ENCODE measurements at regions not wholly inside any gene's neighbourhood (a gene's known extent, or its start where the extent isn't known, plus 50 kb on each side); places are given as distances from the start of the nearest gene placed in this dataset.
"Not testable (repeated sequence)": the region's sequence is repeated elsewhere in the genome, so short reads cannot be mapped to it uniquely, and the experiment has no call there.

DNA sequence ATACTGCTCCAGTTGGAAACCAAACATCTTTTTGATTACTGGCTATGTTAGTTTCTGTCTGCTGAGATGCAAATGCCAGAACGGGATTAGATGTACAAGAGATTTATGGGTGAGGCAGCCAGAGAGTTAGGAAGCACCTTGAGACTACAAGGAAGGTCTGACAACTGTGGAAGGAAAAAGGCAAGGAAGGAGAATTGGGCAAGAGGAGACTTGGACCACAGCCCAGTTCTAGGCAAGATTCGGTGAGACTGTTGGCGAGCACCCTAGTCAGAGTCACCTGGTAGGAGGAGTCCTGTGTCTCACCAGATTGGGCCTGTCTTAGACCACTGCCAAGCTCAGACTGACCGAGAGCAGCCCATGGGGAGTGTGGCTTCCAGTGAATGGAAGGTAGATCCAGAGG lies 91.8 kb upstream of the F13A1 start:
- intact Hi-C loops (cut with DNase I) = no loop called here
- no peak for DNase-seq

DNA sequence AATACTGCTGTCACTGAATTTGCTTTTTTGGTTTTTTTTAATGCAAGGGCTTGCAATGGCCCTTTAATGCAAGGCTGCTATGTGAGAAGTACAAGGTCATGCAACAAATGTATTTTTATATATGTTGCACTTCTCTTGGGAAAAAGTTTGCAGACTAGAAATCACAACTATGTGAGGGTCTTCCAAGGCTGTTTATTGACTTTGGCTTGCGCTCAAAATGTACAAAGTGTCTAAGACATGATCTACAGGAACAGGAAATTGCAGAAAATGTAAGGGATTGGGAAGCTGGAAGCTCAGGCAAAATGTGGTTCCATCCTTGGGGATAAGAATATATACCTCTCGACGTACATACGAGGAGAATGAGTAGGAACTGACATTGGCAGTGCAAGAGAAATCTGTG lies 92.2 kb upstream of the F13A1 start:
- intact Hi-C loops (cut with DNase I) = no loop called here
- no peak for DNase-seq

DNA sequence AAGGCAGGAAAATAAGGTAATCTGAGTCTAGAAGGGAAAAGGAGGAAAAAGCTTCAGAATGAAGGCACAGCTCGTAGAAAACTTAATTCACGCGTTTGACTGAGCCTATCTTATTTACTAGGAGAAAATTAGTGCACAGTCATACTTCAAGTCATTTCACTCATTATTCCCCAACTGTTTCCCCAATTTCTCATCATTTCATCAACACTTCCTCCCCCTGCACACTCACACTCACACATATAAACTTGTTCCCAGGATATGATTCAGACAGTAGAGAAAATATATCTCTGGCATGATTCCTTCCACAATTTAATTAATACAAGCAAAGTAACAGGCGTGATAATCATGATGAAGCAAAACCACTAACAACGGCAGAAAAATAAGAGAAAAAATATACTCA lies 94.5 kb upstream of the F13A1 start:
- no peak for DNase-seq
- intact Hi-C loops (cut with DNase I) = no loop called here

DNA sequence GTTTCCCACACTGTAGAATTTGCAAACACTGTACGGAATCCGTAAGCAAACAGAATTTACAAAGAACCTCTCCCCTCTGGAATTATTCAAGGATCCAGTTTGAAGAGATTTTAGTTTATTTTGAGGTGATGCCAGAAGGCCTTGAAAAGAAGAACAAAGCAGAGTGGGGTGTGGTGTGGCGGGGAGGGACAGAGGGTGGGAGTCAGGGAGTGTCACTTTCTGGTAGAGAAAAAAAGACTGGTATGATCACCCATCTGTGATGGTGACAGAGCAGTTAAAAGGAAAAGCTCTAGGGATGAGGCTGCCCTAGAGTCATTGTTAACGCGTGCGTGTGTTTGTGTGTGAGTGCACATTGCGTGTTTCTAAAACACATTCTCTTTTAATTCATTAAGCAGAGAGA lies 97.0 kb upstream of the F13A1 start:
- DNase-seq = no peak
- intact Hi-C loops (cut with DNase I) = no loop called here

DNA sequence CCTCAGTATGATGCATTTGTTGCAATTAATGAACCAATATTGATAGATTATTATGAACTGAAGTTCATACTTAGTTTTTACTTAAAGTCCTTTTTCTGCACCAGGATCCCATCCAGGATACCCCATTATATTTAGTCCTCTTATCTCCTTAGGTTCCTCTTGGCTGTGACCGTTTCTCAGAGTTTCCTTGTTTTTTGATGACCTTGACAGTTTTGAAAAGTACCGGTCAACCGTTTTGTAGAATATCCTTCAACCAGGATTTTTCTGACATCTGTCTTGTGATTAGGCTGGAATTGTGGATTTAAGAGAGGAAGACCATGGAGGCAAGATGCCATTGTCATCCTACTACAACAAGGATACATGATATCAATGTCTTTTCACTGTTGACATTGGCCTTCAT lies 98.0 kb upstream of the F13A1 start:
- intact Hi-C loops (cut with DNase I) = no loop called here
- no peak for DNase-seq

DNA sequence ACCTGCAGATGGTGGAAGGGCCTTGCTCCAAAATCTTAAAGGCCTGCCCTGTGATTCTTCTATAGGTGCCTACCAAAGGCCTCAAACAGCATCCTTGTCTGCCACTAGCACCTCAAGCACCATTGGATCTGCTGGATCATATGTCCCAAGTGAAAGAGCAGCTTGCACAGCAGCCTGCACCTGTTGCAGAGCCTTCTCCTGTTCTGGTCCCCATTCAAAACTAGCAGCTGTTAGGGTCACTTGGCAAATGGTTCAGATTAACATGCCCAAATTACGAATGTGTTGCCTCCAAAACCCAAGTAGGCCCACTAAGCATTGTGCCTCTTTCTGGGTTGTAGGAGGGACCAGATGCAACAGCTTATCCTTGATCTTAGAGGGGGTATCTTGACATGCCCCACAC lies 99.6 kb upstream of the F13A1 start:
- intact Hi-C loops (cut with DNase I) = no loop called here
- DNase-seq = no peak

DNA sequence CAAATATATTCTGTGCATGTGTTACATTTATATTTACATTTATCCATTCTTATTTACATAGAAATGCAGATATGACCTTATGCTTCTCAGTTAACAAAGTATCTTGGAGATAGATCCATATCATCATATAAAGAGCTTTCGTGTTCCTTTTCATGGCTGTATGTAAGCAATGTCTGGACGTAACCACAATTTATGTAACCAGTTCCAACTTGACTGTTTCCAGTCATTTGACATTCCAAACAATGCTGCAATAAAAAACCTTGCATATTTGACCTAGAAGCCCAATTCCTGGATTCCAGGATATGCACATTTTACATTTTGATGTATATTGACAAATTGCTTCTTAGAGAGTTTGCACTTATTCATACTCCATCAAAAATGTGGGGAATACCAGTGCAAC lies 113.7 kb upstream of the F13A1 start:
- intact Hi-C loops (cut with DNase I) = no loop called here
- no peak for DNase-seq

DNA sequence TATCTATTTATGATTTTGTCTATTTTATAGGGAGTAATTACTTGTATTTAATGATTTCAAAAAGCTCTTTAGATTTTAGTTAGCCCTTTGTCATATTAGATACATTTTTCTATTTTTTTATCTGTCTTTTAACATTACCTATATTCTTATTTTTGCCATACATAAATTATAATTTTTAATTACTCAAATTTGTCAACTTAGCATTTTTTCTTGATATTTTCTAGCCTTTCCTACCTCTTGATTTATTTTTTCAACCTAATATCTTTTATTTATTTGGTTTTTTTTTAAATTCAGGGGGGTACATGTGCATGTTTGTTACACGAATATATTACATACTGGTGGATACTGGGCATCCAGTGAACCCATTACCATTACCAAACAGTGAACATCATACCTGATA lies 114.3 kb upstream of the F13A1 start:
- intact Hi-C loops (cut with DNase I) = no loop called here
- no peak for DNase-seq

DNA sequence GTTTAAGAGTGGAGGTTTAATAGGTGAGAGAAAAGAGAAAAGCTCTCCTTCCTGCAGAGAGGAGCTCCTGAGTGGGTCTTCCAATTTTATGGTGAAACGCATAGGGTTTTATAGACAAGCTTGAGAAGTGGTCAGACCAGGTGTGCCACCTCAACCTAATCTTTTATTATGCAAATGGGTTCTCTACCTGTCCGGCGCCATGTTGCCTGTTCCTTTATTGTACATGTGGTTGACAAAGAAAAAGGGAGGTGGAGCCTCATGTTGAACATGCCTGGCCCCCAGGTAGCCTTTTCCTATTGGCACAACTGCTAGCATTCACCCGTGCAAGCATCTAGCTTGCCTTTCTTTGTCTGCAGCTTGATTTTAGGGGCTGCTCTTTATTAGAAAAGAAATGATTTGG lies 115.9 kb upstream of the F13A1 start:
- DNase-seq = no peak
- intact Hi-C loops (cut with DNase I) = no loop called here

DNA sequence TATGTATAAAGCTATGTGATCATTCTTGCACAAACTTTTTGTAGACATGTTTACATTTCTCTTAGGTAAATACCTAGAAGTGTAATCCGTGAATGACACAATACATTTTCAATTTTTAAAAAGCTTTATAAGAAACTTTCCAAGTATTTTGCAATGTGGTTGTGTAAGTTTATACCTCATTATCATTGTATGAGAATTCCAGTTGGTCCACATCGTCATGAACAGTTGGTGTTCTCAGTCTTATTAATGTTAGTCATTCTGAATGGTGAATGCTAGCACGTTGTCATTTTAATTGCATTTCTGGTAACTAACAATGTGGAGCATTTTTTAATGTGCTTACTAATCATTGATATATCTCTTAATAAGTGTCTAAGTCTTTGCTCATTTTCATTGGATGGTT lies 116.5 kb upstream of the F13A1 start:
- intact Hi-C loops (cut with DNase I) = no loop called here
- DNase-seq = no peak

DNA sequence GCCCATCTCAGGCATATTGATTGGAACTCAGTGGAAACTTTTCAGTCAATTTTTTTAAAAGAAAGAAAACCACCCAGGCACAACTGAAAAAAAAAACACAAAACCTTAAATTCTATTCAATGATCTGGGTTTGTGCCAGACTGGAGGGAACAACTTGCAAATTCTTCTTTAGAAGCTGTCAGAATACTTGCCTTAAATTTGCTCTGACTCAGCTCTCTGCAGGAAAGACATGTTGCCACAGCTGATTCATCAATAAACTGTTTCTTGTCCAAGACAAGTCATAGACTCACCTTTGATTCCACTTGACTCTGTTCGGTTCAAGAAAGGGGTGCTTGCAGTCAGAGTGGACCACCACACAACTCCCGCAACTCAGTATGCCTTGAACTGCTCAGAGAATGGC lies 117.8 kb upstream of the F13A1 start:
- DNase-seq = no peak

DNA sequence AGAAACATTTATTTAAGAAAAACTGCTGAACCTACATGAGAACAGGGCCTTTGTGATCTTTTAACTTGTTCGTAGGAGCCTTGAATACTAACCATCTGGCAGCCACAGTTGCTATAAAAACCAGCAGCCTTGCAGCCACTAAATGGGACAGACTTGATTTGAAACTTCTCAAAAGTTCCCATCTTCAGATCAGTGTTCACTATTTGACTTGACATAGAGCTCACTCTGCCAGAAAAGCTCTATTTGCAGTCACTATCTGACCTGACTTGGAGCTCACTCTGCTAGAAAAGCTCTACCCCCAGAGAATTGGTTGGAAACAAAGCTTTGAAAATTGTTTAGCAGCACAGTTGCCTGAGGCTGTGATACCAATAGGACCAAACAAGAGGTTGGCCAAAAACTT lies 119.3 kb upstream of the F13A1 start:
- no peak for DNase-seq
- intact Hi-C loops (cut with DNase I) = no loop called here

More for the DNA sequence above, 117.8 kb upstream of the F13A1 start:
- intact Hi-C loops (cut with DNase I) = no loop called here

DNA sequence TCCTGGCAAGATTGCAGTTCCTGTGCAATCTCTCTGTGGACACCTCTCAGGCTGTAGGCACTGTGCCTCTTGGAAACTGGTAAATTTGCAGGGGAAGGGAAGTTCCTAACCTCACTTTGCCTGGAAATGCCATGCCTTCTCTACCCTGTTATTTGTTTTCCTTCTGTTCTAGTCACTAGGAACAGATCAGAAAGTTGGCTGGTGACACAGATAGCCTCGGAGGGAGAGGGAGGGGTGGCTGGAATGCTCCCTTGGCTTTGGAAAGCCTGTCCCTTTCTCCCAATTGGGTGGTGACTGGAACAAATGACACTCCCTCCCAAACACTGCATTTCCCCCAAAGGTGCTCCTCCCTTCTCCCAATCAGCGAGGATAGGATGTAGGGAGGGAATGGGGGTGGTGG lies 131.5 kb upstream of the F13A1 start:
- intact Hi-C loops (cut with DNase I) = no loop called here

DNA sequence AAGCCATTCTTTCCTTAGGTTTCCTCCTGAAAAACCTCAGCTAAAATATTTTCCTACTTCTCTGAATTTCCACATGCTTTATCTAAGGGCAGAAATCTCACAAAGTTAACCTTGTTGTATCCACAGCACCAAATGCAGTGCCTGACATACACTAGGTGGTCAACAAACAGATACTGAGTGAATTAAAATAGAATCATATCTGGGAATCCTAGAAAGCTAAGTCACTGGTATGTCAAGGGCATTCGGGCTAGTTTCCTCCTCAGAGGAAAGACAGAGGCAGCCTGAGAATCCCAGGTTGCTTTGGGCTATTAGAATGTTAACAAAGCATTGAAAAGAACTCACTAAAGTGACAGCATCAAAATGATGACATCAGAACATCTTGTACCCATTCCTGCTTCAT lies 132.7 kb upstream of the F13A1 start:
- intact Hi-C loops (cut with DNase I) = no loop called here
- no peak for DNase-seq

More for the DNA sequence above, 131.5 kb upstream of the F13A1 start:
- DNase-seq = no peak

DNA sequence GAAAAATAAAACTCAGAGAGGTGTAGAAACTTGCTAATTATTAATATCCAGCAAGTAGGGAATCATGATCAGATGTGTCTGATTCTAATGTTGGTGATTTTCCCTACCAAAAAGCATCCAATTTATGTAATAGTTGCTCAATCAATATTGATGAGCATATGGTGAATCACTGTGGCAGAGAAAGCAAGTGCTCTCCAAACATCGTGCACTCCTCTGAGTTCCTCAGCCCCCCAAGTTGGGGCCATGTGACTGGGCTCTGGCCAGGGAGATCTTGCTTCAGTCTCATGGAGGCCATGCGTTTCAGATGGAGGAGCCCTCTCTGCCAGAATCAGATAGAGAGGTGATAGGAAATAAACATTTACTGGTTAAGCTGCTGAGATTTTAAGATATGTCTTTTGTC lies 133.2 kb upstream of the LY86 start:
- intact Hi-C loops (cut with DNase I) = no loop called here

DNA sequence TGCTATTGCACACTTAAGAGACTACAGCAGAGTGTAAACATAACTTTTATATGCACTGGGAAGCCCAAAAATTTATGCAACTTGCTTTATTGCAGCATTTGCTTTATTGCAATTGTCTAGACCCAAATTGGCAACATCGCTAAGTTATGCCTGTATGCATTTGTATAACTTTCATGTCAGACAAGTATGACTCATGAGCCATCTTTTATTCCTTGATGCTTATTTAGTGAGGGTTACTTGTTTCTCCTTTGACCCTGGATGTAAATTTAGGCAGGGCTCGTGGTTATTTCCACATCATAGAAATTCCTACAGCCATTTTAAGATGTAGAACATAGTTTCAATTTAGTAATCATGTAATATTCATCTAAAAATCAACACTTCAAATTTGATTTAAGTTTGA lies 130.3 kb upstream of the LY86 start:
- intact Hi-C loops (cut with DNase I) = no loop called here
- DNase-seq = no peak

More for the DNA sequence above, 133.2 kb upstream of the LY86 start:
- peak in 1 of 10 donors; percentile 32 for DNase-seq

DNA sequence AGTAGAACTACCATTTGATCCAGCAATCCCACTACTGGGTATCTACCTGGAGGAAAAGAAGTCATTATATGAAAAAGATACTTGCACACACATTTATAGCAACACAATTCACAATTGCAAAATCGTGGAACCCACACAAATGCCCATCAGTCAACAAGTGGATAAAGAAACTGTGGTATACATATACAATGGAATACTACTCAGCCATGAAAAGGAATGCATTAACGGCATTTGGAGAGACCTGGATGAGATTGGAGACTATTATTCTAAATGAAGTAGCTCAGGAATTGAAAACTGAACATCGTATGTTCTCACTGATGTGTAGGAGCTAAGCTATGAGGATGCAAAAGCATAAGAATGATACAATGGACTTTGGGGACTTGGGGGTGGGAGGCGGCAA lies 128.6 kb upstream of the LY86 start:
- DNase-seq; intact Hi-C loops (cut with DNase I): not testable (repeated sequence)

DNA sequence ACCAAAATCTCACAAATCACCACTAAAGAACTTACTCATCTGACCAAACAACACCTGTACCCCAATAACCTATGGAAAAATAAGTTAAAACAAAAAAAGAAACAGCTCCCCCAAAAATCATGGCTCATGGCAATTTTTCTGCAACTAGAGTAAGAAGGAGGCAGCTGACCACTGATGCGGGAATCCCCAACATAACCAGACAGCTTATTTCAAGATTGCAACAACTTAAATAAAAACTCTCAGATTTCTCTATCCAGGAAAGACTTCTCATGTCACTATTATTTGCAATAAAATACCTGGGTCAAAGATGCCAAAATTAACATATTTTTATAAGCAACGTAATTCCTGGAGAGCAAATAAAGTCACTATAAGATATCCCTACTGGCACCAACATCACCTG lies 128.1 kb upstream of the LY86 start:
- intact Hi-C loops (cut with DNase I) = no loop called here
- no peak for DNase-seq

DNA sequence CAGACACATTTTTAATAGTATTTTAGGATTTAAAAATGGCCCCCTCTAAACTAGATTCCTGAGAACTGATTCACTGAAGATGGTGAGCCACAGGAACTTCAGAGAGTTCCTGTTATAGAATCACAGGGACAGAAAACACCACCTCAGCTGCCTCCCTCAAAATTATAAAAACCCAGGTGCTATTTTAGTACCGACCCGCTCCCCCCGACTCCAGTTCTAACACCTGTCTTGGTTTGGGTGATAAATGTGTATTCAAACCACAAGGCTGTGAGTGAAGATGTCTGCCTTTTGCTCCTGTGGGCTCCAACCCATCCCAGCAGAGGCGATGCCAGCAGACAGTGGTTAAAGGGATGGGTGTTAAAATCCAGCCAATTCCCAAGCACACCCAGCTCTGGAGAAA lies 127.4 kb upstream of the LY86 start:
- intact Hi-C loops (cut with DNase I) = no loop called here
- no peak for DNase-seq

DNA sequence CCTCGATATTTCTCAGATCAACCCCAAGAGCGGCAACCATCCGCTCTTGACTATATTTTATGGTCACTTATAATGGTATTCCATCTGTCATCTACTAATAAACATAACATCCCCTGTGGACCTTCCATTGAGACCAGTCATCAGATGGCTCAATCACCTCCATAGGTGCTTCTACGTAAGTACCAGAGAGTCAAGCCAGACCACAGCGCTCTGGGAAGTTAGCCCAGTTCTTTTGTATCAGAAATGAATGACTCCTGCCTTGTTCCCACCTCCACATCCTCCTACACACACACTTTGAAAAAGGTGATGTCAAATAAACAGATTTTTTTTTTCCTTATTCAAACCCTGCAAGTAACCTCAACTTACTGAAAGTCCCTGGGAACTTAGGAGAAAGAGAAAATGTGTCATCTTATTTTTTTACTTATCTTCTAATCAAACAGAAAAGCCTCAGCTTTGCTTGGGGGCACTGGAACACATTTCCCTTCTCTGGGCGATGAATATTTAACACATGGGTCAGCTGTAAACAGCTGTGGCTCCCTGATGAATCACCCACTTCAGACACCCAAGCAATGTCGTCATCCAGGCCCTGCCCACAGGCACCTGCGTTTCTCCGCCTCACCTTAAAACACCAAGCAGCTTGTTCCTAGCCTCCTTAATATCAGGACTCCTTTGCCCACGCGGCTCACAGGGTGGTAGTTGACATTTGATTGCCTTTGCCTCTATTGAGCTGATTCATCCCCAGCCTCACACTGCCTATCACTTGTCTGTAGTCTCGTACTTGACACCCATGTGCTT lies 121.4 kb upstream of the LY86 start:
- no peak for DNase-seq
- intact Hi-C loops (cut with DNase I) = no loop called here

DNA sequence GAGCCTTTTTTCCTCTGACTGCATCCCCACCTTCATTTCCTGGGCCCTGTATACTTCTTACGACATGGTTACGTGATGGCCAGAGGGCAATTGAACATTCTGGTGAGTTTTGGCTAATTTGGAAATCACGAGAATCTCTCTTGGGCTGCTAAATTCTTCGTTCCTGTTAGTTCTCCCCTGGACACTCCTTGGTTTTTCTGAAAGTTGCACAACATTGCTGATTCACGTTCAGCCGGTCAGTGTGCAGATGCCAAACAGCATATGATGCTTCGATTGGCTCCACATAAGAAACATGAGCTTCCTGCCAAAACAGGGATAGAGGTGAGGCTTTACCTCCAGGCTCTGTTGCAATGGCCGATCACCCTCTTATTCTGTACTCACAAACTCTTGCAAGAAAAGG lies 119.4 kb upstream of the LY86 start:
- DNase-seq = no peak
- intact Hi-C loops (cut with DNase I) = no loop called here

DNA sequence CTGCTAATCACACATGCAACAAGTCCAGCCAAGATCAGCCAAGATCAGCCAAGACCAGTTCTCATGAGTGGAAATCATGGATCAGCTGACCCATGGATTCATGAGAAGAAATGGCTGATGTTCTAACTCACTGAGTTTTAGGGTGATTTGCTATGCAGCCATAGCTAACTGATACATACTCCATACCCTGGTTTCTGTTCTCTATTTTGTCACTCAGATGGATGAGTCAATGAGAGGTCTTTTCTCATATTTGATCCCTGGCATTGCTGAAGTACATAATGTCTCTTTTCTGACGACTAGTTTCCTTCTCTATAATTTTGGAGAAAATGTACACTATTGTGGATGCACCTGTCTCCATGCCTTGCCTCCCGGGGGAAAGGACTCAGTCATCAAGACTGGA lies 118.4 kb upstream of the LY86 start:
- DNase-seq = no peak
- intact Hi-C loops (cut with DNase I) = no loop called here

DNA sequence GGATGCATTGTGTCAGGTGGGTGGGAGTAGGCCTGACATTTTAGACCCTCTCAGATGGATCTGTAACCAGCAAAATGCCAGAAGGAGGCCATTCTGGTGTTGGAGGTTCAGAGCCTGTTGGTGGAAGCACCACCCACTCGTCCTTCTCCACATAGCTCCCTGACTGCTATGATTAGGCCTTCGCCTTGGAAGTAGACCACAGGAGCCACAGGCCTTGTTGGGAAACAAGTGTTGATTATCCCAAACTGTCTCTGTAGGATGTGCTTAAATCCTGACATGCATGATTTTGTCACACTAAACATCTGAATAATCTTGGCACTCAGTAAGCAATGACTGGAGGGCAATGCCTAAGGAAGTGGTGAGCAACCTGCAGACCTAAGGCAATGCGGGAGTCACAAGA lies 117.2 kb upstream of the LY86 start:
- intact Hi-C loops (cut with DNase I) = no loop called here
- no peak for DNase-seq

Measured in posterior cingulate gyrus (tissue), 11 donors.